ENCODE measurements at regions not wholly inside any gene's neighbourhood (a gene's known extent, or its start where the extent isn't known, plus 50 kb on each side); places are given as distances from the start of the nearest gene placed in this dataset.

DNA sequence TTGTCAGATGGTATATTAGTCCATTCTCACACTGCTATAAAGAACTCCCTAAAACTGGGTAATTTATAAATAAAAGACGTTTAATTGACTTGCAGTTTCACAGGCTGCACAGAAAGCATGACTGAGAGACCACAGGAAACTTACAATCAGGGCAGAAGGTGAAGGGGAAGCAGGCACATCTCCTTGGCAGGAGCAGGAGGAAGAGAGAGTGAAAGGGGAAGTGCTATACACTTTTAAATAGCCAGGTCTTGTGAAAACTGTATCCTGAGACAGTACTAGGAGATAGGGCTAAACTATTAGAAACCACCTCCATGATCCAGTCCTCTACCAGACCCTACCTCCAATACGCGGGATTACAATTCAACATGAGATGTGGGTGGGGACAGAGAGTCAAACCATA lies 193.9 kb upstream of the KCNG1 start:
- DNase-seq = no peak

GRCh38 chr20:51212816-51213215 lies 189.9 kb upstream of the KCNG1 start:
- DNase-seq = no peak

- peak; percentile 44 for DNase-seq
These were observed 188.3 kb upstream of the KCNG1 start for GRCh38 chr20:51211191-51211590.

DNA sequence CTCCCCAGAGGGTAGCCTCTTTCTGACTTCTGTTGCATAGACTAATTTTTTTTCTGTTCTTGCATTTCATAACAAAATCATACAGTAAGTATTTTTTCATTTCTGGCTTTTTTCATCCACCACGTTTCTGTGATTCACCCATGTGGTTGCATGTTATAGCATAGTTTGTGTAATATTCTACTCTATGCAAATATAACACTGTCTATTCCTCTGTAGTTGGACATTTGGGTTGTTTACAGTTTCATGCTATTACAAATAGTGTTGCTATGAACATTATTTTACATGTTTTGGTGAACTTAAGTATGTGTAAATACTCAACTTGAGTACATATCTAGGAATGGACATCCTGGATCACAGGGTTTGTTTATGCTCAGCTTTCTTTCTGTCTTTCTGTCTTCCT lies 187.2 kb upstream of the KCNG1 start:
- DNase-seq = no peak

DNA sequence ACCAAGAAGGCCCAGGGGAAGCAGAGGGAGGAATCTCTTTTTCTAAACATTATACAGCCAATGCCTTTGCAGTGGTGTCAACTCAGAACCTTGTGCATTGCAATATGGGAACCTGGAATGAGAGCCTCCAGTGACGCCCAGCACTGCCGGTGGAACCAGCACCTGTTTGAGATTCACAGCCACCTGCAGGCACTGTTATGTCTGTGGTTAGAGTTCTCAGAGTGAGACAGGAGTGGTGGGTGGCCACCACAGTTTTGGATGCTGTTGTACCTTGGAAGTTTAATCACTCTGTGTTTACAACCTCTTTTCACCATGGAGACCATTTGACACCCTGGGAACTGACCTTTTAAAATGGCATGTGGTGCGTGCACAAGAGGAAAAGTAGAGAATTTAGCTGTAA lies 185.3 kb upstream of the KCNG1 start:
- DNase-seq = no peak

DNA sequence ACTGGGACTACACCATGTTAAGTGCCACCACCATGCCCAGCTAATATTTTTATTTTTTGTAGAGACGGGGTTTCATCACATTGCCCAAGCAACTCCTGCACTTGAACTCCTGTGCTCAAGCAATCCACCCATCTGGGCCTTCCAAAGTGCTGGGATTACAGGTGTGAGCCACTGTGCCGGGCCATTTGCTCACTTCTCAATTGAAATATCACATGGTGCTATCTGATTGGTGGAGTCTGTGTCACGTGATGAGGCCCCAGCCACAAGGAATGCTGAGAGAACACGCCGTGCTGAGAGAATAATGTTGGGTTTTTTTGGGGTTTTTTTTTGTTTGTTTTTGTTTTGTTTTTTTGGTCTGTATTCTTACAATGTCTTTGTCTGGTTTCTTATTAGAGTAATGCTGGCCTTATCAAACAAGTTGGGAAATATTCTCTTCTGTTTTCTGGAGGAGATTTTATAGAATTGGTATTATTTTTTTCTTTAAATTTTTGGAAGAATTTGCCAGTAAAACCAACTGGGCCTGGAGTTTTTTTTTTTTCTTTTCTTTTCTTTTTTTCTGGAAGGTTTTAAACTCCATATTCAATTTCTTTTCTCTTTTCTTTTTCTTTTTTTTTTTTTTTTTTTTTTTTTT lies 183.2 kb upstream of the KCNG1 start:
- no peak for DNase-seq

DNA sequence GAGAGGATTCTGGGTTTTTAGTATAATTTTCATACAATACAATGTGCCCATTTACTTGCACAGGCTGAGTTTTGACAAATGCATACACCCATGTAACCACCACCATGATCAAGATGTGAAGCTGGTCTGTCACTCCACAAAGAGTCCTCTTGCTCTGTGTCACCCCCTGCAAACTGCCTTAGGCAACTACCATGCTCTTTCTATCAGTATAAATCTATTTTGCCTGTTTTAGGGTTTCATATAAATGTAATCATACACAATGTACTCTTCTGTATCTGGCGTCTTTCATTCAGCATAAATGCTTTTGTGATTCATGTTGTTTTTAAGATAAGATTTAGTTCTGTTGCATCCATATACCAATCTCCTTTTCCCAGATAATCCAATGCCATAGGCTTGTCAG lies 181.9 kb upstream of the KCNG1 start:
- no peak for DNase-seq

DNA sequence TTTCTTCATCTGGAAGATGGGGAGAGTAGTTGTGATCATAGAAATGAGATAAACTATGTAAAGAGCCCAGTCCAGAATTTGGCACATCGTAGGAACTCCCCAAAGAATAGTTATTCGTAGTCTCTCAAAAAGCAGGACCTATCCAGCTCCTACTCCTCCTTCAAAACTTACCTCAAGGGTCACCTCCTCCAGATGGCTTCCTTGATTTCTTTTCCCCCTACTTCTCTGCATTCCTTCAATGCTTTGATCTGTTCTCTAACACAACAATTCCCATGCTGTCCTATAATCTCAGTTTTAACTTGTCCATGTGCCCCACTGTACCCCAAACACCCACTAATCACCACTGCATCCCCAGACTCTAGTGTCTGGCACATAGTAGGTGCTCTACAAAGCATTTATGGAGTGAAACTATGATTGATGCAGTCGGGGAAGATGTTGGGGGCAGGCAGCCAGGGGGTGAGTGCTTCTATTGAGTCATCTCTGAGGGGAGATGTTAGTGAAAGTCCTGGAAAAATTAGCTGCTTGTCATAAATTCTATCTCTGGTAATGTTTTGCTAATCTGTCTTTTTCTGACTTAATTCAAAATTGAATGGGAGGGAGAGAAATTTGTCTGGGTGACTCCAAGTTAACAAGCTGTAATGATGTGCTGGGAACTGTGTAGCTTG lies 181.3 kb upstream of the KCNG1 start:
- DNase-seq = no peak

GRCh38 chr20:51202304-51202703 lies 179.4 kb upstream of the KCNG1 start:
- no peak for DNase-seq

- DNase-seq = no peak
These were observed 177.0 kb upstream of the KCNG1 start for GRCh38 chr20:51199920-51200319.

DNA sequence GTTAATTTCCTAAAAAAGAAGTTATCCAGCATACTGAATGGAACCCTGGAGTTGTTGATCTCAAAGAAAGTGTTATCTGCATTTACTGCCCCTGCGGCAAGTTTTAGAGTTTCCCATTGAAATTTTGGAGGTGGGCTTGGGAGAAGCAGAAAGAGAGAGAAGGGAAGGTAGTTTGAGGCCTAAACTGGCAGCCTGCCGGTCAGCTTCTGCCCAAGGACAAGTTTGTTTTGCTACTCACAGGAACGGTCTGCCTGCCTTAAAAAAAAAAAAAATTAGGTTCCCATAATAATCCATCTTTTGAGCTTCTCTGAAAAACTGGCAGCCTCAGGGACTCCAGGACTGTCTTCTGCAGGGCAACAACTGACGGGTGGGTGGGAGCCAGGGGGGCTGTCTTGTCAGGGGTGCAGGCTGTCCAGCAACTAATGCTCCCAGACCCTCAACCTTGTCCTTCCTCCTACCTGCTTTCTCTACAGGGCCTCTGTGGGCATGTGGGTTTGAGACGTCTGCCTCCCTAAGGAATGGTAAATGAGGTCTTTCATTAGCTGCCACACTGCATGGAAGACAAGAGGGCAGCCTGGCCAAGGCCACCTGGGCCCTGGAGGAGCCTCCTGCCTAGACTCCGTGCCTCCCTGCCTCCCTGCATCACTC lies 176.1 kb upstream of the KCNG1 start:
- DNase-seq = no peak

DNA sequence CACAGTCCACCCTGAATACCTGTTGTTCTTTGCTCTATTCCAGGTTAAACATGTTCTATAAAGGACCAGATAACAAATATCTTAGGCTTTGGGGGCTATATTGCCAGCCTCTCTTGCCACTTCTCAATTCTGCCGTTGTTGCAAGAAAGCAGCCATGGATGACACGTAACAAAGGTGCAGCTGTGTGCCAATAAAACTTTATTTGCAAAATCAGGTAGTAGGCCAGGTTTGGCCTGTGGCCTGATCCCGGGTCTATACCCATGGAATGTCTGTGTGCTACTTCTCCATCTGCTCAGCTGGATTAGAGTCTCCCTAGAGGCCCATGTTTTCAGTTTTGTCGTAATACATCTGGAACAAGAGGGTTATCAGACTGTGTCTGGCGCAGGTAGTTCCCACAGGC lies 175.3 kb upstream of the KCNG1 start:
- no peak for DNase-seq

- DNase-seq = no peak
These were observed 174.2 kb upstream of the KCNG1 start for GRCh38 chr20:51196991-51197651.

DNA sequence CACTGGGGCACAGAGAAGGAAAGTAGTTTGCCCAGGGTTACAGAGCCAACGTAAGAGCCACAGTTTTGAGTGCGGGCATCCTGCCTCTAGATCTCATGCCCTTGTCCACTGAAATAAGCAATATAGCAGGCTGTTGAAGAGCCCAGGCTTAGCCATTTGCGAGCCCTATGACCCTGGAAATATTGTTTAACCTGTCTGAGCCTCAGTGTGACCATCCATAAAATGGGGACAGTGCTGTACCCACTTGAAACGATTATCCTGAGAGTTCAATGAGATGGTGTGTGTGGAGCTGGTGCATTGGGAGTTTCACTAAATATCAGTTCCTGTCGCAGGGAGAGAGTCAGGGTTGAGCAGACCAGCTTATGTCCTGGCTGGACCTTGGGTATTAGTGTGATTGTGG lies 173.1 kb upstream of the KCNG1 start:
- DNase-seq = no peak

DNA sequence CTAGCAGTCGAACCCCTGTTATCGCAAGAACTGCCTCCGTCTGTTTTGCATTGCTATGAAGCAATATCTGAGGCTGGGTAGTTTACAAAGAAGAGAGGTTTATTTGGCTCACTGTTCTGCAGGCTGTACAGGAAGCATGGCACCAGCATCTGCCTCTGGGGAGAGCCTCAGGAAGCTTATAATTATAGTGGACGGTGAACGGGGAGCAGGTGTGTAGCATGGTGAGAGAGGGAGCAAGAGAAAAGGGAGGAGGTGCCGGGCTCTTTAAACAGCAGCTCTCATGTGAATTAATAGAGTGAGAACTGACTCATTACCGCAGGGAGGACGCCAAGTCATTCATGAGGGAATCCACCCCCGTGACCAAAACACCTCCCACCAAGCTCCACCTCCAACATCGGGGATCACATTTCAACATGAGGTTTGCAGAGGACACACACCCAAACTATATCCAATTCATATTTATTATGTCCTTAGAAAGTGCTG lies 172.6 kb upstream of the KCNG1 start:
- peak; percentile 4 for DNase-seq

- no peak for DNase-seq
These were observed 170.3 kb upstream of the KCNG1 start for GRCh38 chr20:51193066-51193772.

GRCh38 chr20:51190783-51191180 lies 167.9 kb upstream of the KCNG1 start:
- DNase-seq = no peak

DNA sequence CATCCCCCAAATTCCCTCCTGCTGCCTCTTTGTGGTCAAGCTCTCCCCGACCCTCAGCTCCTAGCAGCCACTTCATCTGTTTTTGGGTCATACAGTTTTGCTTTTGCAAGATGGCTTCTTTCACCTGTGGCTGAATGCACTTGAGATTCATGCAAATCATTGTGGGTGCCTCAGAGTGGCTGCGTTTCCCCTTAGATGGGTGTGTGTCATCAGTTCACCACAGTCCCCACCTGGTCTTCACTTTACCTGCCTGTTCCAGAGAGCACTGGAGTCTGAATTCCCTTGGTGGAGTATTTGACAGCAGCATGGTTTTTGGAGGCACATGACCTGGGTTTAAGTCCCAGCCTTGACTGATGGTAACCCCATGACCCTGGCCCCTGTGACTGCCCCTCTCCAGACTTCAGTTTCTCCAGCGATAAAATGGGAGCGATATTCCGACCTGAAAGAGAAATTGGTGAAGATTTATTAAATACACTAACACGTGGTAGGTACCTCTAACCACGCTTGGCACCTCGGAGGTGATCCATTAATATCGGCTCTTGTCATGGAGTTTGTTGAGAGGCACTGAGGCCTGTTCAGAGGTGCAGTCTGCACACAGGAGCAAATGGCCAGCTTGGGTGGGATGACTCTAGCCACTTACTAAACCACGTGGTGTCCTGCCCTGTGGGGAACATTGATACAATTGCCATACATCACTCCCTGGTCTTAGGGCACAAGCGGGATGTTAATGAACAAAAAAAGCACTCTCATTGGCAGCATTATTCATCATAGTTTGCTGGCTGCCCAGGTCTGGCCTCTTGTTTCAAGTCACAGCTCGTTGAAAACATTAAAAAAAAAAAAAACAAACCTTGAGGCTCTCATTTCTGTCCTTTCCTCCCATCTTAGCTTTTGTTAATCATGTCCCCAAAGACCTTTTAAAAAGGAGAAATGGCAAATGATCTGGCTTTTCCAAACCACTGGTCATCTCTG lies 167.2 kb upstream of the KCNG1 start:
- DNase-seq = no peak

DNA sequence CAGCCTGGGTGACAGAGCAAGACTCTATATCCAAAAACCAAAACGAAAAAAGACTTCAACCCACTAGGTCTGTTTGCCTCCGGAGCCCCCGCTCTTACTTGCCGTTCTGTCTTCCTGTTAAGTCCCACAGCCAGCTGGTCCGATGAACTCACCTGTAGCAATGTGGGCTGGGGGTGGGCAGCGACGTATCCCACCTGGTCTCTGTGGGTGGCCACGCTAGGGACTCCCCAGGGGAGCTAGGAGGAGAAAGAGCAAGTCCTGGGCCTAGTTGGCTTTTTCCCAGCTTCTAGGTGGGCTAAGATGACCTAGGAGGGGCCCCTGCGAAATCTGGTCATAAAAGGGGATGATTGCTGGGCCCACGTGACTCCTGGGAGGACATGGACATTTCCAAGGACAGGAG lies 166.0 kb upstream of the KCNG1 start:
- no peak for DNase-seq

DNA sequence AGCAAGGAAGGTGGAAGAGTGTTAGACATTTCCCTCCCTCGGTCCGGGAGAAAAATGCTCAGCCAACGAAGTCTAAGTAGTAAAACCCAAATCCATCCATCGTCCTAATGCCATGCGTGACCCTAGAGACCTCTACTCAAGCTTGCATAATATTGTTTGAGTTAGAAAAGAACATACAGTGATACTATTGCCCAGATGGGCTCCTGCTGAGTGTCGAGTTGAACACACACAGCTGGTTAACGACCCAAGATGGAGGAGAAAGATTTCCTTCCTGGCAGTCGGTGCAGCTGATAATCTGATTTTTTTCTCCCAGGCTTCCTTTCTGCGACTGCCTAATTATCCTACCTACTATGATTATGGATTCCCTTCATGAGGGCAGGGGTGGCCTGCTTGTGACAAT lies 164.4 kb upstream of the KCNG1 start:
- peak; percentile 63 for DNase-seq

GRCh38 chr20:51185861-51186260 lies 163.0 kb upstream of the KCNG1 start:
- DNase-seq = no peak

GRCh38 chr20:51185277-51185676 lies 162.4 kb upstream of the KCNG1 start:
- no peak for DNase-seq

Data from NCI-H69 (cell line).